ENCODE measurements at regions not wholly inside any gene's neighbourhood (a gene's known extent, or its start where the extent isn't known, plus 50 kb on each side); places are given as distances from the start of the nearest gene placed in this dataset.

DNA sequence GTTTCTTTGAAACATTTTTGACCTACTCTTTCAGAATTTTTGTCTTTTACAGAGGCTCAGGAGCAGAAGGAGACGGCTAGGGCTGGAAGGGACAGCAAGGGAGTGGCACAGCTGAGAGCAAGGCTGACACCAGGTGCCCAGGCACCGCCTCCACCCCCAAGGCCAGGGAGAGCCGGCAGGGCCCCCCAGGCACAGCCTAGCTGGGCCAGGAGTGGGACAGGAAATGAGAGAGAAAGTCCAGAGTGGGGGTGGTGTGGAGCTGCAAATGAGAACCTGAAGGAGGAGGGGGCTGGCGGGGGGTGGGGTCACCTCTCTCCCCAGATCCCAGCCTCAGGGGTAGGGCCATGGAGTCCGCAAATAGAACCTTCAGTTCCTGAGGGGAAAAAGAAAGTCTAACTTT, 236.7 kb downstream of the CDC5L start:
- no peak overlapping the region for H3K4me3 ChIP-seq (ENCODE audit: control insufficient read depth in 2 of 3, extremely low read depth in 1 of 3, insufficient read depth in 2 of 3, low read depth in 1 of 3, low read length in 3 of 3)
- H4K20me1 ChIP-seq (ENCODE audit: control insufficient read depth, extremely low read depth, insufficient read depth, low read length) = no peaks in the 10 kb centered on the region
- H3K27me3 ChIP-seq (ENCODE audit: control insufficient read depth, extremely low read depth, insufficient read depth, low read length) = no peaks in the 10 kb centered on the region
- no peaks in the 10 kb centered on the region for H3K79me2 ChIP-seq (ENCODE audit: control insufficient read depth, insufficient read depth, low read length)
- no peak overlapping the region for H3K27ac ChIP-seq (ENCODE audit: control insufficient read depth, insufficient read depth, low read length)
- no peaks in the 10 kb centered on the region for H3K4me1 ChIP-seq (ENCODE audit: control insufficient read depth, extremely low read depth, insufficient read depth, low read length)
- H3K4me2 ChIP-seq (ENCODE audit: control insufficient read depth, extremely low read depth, insufficient read depth, low read depth, low read length) = no peak overlapping the region
- H3K9me1 ChIP-seq (ENCODE audit: control insufficient read depth, extremely low read depth, insufficient read depth, low read length) = no peaks in the 10 kb centered on the region
- no peak overlapping the region for H2AFZ ChIP-seq (ENCODE audit: control insufficient read depth, low read length)
- H3K9ac ChIP-seq (ENCODE audit: control insufficient read depth, extremely low read depth, insufficient read depth, low read length) = no peak overlapping the region
- DNase-seq (ENCODE audit: low read depth, low spot score) (no peak), FAIRE-seq (no peak)
- no peak for TF ChIP-seq EZH2 (IDR thresholded peaks at IDR 0.05; ENCODE audit: low read length)
- TF ChIP-seq, protein P1, sequence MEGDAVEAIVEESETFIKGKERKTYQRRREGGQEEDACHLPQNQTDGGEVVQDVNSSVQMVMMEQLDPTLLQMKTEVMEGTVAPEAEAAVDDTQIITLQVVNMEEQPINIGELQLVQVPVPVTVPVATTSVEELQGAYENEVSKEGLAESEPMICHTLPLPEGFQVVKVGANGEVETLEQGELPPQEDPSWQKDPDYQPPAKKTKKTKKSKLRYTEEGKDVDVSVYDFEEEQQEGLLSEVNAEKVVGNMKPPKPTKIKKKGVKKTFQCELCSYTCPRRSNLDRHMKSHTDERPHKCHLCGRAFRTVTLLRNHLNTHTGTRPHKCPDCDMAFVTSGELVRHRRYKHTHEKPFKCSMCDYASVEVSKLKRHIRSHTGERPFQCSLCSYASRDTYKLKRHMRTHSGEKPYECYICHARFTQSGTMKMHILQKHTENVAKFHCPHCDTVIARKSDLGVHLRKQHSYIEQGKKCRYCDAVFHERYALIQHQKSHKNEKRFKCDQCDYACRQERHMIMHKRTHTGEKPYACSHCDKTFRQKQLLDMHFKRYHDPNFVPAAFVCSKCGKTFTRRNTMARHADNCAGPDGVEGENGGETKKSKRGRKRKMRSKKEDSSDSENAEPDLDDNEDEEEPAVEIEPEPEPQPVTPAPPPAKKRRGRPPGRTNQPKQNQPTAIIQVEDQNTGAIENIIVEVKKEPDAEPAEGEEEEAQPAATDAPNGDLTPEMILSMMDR (optimal IDR thresholded peaks at IDR 0.05 in 1 of 3, IDR thresholded peaks at IDR 0.05 in 1 of 3, conservative IDR thresholded peaks at IDR 0.05 in 1 of 3; ENCODE audit: extremely low read depth in 1 of 3, insufficient read depth in 2 of 3, low read length in 3 of 3) = no peak
- no peaks in the 10 kb centered on the region for H3K36me3 ChIP-seq (ENCODE audit: control insufficient read depth in 2 of 2, extremely low read depth in 1 of 2, insufficient read depth in 2 of 2, low read length in 2 of 2)
- H3K9me3 ChIP-seq (ENCODE audit: control insufficient read depth, low read depth, low read length) = no peaks in the 10 kb centered on the region
- dilution Hi-C loops (cut with MboI; ENCODE audit: extremely low pct_ligation_motif_present, low sequenced_read_pairs) = no loop called here

DNA sequence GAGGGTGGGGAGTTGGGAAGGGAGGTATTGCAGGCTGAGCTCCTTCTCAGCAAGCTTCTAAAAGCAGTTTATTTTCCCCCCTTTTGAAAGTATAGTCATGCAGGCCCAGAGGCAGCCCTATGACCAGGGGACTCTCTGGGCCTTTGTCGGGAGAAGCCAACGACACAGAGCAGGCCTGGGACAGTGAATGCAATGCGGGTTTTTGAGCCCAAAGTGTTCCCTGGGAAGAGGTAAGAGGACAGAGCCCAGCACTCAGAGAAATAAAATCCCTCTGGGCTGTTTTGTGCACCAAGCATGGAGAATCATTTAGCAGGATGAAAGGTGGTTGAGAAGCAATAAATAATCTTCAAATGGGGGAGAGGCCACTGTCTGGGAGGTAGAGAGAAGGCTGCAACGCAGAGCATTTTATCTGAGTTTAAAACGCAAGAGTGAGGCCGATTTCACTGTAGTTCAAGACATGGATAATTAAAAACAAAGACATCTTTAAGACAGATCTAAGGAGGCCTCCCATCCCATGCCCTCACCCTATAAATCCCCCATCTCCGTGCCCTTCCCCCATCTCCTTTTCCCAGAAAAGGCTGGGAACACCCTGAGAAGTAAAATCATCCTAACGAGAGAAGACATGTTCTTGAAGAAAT, 237.5 kb downstream of the CDC5L start:
- H3K36me3 ChIP-seq (ENCODE audit: control insufficient read depth in 2 of 2, extremely low read depth in 1 of 2, insufficient read depth in 2 of 2, low read length in 2 of 2) = no peaks in the 10 kb centered on the region
- dilution Hi-C loops (cut with MboI; ENCODE audit: extremely low pct_ligation_motif_present, low sequenced_read_pairs) = no loop called here
- no peak overlapping the region for H3K4me2 ChIP-seq (ENCODE audit: control insufficient read depth, extremely low read depth, insufficient read depth, low read depth, low read length)
- FAIRE-seq (no peak), DNase-seq (ENCODE audit: low read depth, low spot score) (no peak)
- H3K9me3 ChIP-seq (ENCODE audit: control insufficient read depth, low read depth, low read length) = no peaks in the 10 kb centered on the region
- H3K4me3 ChIP-seq (ENCODE audit: control insufficient read depth in 2 of 3, extremely low read depth in 1 of 3, insufficient read depth in 2 of 3, low read depth in 1 of 3, low read length in 3 of 3) = no peak overlapping the region
- no peaks in the 10 kb centered on the region for H3K27me3 ChIP-seq (ENCODE audit: control insufficient read depth, extremely low read depth, insufficient read depth, low read length)
- H3K9ac ChIP-seq (ENCODE audit: control insufficient read depth, extremely low read depth, insufficient read depth, low read length) = no peak overlapping the region
- no peak overlapping the region for H3K27ac ChIP-seq (ENCODE audit: control insufficient read depth, insufficient read depth, low read length)
- TF ChIP-seq EZH2 (IDR thresholded peaks at IDR 0.05; ENCODE audit: low read length) = no peak
- TF ChIP-seq, protein P1 (optimal IDR thresholded peaks at IDR 0.05 in 1 of 3, IDR thresholded peaks at IDR 0.05 in 1 of 3, conservative IDR thresholded peaks at IDR 0.05 in 1 of 3; ENCODE audit: extremely low read depth in 1 of 3, insufficient read depth in 2 of 3, low read length in 3 of 3) = no peak
- no peaks in the 10 kb centered on the region for H3K79me2 ChIP-seq (ENCODE audit: control insufficient read depth, insufficient read depth, low read length)
- no peaks in the 10 kb centered on the region for H4K20me1 ChIP-seq (ENCODE audit: control insufficient read depth, extremely low read depth, insufficient read depth, low read length)
- no peaks in the 10 kb centered on the region for H3K4me1 ChIP-seq (ENCODE audit: control insufficient read depth, extremely low read depth, insufficient read depth, low read length)
- no peak overlapping the region for H2AFZ ChIP-seq (ENCODE audit: control insufficient read depth, low read length)
- no peaks in the 10 kb centered on the region for H3K9me1 ChIP-seq (ENCODE audit: control insufficient read depth, extremely low read depth, insufficient read depth, low read length)
